Activated naive CD4-positive, alpha-beta T cell treated with anti-CD3 and anti-CD28 coated beads, Interleukin-2, amount 50 U/mL, for 24 hours (primary cell): ENCODE measurements at regions not wholly inside any gene's neighbourhood (a gene's known extent, or its start where the extent isn't known, plus 50 kb on each side); places are given as distances from the start of the nearest gene placed in this dataset.

Source experiments
- H3K27ac Mint-ChIP-seq: one replicate; pipeline ENCODE4 v1.8.0; 2021; ENCODE audit warnings: mild to moderate bottlenecking, mixed read lengths
- H3K27me3 Mint-ChIP-seq: one replicate; pipeline ENCODE4 v1.8.0; 2021; ENCODE audit warnings: mixed read lengths
- H3K36me3 Mint-ChIP-seq: one replicate; pipeline ENCODE4 v1.8.0; 2021; ENCODE audit warnings: mixed read lengths
- H3K4me1 Mint-ChIP-seq: one replicate; pipeline ENCODE4 v1.8.0; 2021; ENCODE audit warnings: mixed read lengths
- H3K4me3 Mint-ChIP-seq: one replicate; pipeline ENCODE4 v1.8.0; 2021; ENCODE audit warnings: mild to moderate bottlenecking, mixed read lengths
- H3K9me3 Mint-ChIP-seq: one replicate; pipeline ENCODE4 v1.8.0; 2021; ENCODE audit warnings: mixed read lengths

DNA sequence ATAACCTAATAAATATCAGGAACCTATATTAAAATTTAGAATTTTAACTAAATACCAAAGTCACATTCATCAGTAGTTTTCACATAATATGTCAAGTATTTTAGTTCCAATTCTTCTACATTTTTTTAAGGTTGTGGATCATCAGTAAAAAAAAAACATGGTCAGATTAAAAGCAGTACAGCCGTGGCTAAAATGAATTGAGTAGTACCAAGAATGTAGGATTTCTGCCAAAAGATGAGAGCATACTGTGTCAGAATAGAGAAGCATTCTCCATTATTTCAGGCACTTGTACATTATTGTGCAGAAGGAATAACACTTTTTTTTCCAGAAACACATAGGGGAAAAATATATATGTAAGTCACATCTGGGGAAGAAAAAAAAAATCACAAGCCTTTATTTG is 1176.1 kb downstream of the CDH11 start:
- H3K27me3 Mint-ChIP-seq, result no peaks in the 10 kb centered on the region
- H3K36me3 Mint-ChIP-seq, result no peaks in the 10 kb centered on the region
- peaks cover 15% of the 10 kb centered on the region for H3K9me3 Mint-ChIP-seq
- H3K27ac Mint-ChIP-seq, result no peak overlapping the region
- no peaks in the 10 kb centered on the region for H3K4me1 Mint-ChIP-seq
- no peak overlapping the region for H3K4me3 Mint-ChIP-seq

GRCh38 chr16:63943566-63943965 is 1178.3 kb downstream of the CDH11 start:
- Mint-ChIP-seq H3K27me3 (no peaks in the 10 kb centered on the region), H3K4me3 (no peak overlapping the region), H3K27ac (no peak overlapping the region), H3K36me3 (no peaks in the 10 kb centered on the region), H3K4me1 (no peaks in the 10 kb centered on the region), H3K9me3 (peaks cover 30% of the 10 kb centered on the region)

DNA sequence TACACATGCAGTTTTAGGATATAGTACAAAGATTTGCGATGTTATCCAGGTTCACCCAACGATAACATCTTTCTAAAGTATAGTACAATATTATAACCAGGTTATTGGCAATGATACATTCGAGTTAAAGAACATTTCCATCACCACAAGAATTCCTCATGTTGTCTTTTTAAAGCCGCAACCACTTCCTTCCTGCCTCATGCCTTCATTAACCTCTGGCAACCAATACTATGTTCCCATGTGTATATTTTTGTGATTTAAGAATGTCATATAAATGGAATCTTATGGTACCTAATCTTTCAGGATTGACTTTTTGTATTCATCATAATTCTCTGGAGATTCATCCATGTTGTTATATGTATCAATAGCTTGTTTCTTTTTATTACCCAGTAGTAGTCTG is 1183.2 kb downstream of the CDH11 start:
- Mint-ChIP-seq H3K27ac (no peak overlapping the region), H3K4me1 (no peaks in the 10 kb centered on the region), H3K27me3 (no peaks in the 10 kb centered on the region), H3K36me3 (no peaks in the 10 kb centered on the region), H3K9me3 (peaks cover 25% of the 10 kb centered on the region), H3K4me3 (no peak overlapping the region)

- Mint-ChIP-seq H3K4me3 (no peak overlapping the region), H3K27me3 (no peaks in the 10 kb centered on the region), H3K4me1 (no peaks in the 10 kb centered on the region), H3K27ac (no peak overlapping the region), H3K36me3 (no peaks in the 10 kb centered on the region), H3K9me3 (peaks cover 3% of the 10 kb centered on the region)
Measured at GRCh38 chr16:63933841-63934240, 1188.0 kb downstream of the CDH11 start.

- peaks cover 23% of the 10 kb centered on the region for H3K9me3 Mint-ChIP-seq
- no peaks in the 10 kb centered on the region for H3K36me3 Mint-ChIP-seq
- no peaks in the 10 kb centered on the region for H3K27me3 Mint-ChIP-seq
- H3K27ac Mint-ChIP-seq, result no peak overlapping the region
- H3K4me3 Mint-ChIP-seq, result no peak overlapping the region
- H3K4me1 Mint-ChIP-seq, result no peaks in the 10 kb centered on the region
Measured at GRCh38 chr16:63928421-63928820, 1193.4 kb downstream of the CDH11 start.

- H3K27ac Mint-ChIP-seq, result no peak overlapping the region
- no peaks in the 10 kb centered on the region for H3K27me3 Mint-ChIP-seq
- H3K9me3 Mint-ChIP-seq, result peaks cover 23% of the 10 kb centered on the region
- H3K36me3 Mint-ChIP-seq, result no peaks in the 10 kb centered on the region
- H3K4me1 Mint-ChIP-seq, result no peaks in the 10 kb centered on the region
- H3K4me3 Mint-ChIP-seq, result no peak overlapping the region
Measured at GRCh38 chr16:63925221-63925620, 1196.6 kb downstream of the CDH11 start.

DNA sequence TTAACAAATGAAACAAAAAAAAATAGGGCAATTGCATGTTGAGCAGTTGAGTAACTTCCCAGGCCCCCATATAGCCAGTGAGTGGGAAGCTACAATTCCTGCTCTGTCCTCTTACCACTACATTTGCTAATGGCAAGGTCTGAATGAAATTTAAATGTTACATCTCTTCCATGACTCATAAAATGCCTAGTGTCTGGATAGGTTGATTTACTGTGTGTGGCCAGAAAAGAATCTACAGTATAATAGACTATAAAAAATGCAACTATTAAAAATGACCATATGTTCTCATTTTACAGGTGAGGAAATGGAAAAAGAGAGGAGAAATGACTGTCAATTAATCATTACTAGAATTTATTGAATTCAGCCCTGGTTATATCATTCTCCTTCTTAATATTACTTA is 1199.3 kb downstream of the CDH11 start:
- Mint-ChIP-seq H3K4me3 (no peak overlapping the region), H3K4me1 (no peaks in the 10 kb centered on the region), H3K9me3 (peaks cover 26% of the 10 kb centered on the region), H3K27ac (no peak overlapping the region), H3K36me3 (peaks cover 2% of the 10 kb centered on the region), H3K27me3 (no peaks in the 10 kb centered on the region)

DNA sequence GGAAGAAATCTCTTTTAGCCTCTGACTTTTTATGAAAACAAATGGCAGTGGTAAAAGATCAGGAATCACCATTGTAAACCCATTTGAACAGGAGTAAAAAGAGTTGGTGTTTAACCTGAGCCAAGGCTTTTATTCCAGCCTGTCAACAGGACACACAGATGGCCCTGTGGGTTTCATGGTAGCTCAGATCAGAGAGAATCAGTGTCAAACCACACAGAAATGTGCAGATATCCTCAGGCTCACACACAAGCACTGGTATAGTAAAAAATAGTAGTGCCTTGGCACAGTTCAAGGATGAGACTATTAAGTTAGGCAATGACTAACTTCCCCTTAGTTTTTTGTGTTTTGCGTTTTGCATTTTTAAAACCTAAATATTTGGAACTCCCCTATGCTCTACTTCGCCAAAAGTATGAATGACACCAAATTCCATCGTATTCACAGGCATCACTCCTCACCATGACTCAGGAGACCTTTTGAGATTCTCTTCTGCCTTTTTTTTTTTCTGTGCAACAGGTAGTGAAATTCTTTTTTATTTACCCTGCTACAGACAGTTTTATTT is 1200.0 kb downstream of the CDH11 start:
- Mint-ChIP-seq H3K4me1 (no peaks in the 10 kb centered on the region), H3K27ac (no peak overlapping the region), H3K27me3 (no peaks in the 10 kb centered on the region), H3K9me3 (peaks cover 31% of the 10 kb centered on the region), H3K4me3 (no peak overlapping the region), H3K36me3 (peaks cover 2% of the 10 kb centered on the region)

DNA sequence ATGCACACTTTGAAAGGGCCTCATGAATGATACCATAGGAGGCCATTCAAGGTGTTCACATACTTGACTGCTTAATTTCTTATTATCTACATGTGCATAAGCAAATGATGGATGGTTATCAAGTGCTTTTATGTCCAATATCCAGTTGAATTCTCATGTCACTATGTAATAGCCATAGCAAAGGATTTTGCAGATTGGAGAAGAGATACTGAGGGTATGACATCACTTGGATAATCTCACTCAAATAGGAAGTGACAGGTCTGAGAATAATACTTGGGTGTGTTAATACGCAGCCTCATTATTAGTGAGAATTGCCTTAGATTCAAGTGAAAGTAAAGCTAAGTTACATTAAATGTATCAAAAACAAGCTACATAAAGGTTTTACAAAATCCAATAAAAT is 1208.6 kb downstream of the CDH11 start:
- Mint-ChIP-seq H3K4me1 (no peaks in the 10 kb centered on the region), H3K9me3 (peaks cover 21% of the 10 kb centered on the region), H3K36me3 (no peaks in the 10 kb centered on the region), H3K27me3 (no peaks in the 10 kb centered on the region), H3K4me3 (no peak overlapping the region), H3K27ac (no peak overlapping the region)

- Mint-ChIP-seq H3K27me3 (no peaks in the 10 kb centered on the region), H3K27ac (no peak overlapping the region), H3K36me3 (no peaks in the 10 kb centered on the region), H3K9me3 (peaks cover 19% of the 10 kb centered on the region), H3K4me1 (no peaks in the 10 kb centered on the region), H3K4me3 (no peak overlapping the region)
Measured at GRCh38 chr16:63907251-63907650, 1214.6 kb downstream of the CDH11 start.

GRCh38 chr16:63904930-63905329 is 1216.9 kb downstream of the CDH11 start:
- Mint-ChIP-seq H3K27ac (no peak overlapping the region), H3K9me3 (peaks cover 14% of the 10 kb centered on the region), H3K36me3 (no peaks in the 10 kb centered on the region), H3K4me3 (no peak overlapping the region), H3K4me1 (no peaks in the 10 kb centered on the region), H3K27me3 (no peaks in the 10 kb centered on the region)

DNA sequence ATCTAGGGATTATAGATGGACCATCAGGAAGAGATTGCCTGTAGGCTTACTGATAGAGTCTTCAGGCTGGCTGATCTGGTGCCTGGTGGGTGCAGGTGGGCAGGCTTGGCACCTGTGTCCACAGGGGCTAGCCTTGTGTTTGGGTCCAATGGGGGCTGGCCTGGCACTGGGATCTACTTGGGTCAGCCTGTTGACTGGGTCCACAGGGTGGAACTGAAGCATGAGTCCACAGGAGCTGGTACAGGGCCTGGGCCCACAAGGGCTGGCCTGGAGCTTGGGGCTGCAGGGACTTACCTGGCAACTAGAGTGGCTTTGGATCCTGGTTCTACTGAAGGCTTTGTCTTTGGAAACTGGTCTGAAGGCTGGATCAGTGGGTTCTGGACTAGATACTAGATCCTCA is 1217.7 kb downstream of the CDH11 start:
- Mint-ChIP-seq H3K27me3 (no peaks in the 10 kb centered on the region), H3K9me3 (peaks cover 14% of the 10 kb centered on the region), H3K27ac (no peak overlapping the region), H3K4me1 (no peaks in the 10 kb centered on the region), H3K4me3 (no peak overlapping the region), H3K36me3 (no peaks in the 10 kb centered on the region)

GRCh38 chr16:63896383-63897109 is 1225.3 kb downstream of the CDH11 start:
- no peaks in the 10 kb centered on the region for H3K36me3 Mint-ChIP-seq
- H3K9me3 Mint-ChIP-seq, result no peaks in the 10 kb centered on the region

GRCh38 chr16:63890723-63891122 is 1231.1 kb downstream of the CDH11 start:
- Mint-ChIP-seq H3K27ac (no peak overlapping the region), H3K36me3 (no peaks in the 10 kb centered on the region), H3K27me3 (no peaks in the 10 kb centered on the region), H3K9me3 (no peaks in the 10 kb centered on the region), H3K4me3 (no peak overlapping the region), H3K4me1 (no peaks in the 10 kb centered on the region)

More at GRCh38 chr16:63896383-63897109, 1225.3 kb downstream of the CDH11 start:
- no peaks in the 10 kb centered on the region for H3K4me1 Mint-ChIP-seq
- no peak overlapping the region for H3K4me3 Mint-ChIP-seq
- H3K27ac Mint-ChIP-seq, result no peak overlapping the region
- no peaks in the 10 kb centered on the region for H3K27me3 Mint-ChIP-seq

DNA sequence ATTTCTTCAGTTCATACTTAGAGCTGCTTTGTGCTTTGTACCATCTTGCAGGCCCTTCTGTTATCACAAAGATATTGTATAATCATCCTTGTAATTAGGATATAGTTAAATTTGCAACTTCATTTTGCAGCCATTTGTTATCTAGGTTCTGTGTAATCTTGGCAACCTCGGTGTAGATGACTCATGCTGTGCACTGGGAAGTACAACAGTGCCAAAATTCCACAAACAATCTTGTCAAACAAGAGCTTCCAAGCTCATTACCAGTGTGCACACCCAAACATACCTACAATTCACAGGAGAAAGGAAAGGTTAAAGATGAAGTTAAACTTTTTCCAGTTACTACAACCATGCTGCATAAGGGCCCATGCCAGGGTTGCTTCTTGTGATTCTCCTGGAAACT is 1231.8 kb downstream of the CDH11 start:
- Mint-ChIP-seq H3K4me1 (no peaks in the 10 kb centered on the region), H3K27me3 (no peaks in the 10 kb centered on the region), H3K27ac (no peak overlapping the region), H3K4me3 (no peak overlapping the region), H3K36me3 (no peaks in the 10 kb centered on the region), H3K9me3 (no peaks in the 10 kb centered on the region)

DNA sequence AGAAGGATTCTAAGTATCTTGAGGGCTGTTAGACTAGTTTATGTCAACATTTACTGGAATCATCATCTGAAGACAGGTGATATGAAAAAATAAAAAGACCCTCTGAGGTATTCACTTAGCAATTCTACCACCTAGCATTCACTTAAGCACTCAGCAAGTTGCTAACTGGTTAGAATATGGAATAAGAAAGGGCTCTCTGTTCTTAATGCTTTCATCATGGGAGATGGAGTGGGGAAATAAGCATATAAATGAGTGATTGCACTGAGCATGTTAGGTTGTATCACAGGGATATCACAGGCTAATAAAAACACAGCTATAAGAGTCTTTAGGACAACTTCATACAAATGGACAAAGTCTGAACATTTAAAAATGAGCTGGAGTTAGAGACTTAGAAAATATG is 1238.8 kb downstream of the CDH11 start:
- H3K27me3 Mint-ChIP-seq, result no peaks in the 10 kb centered on the region

GRCh38 chr16:63882576-63882975 is 1239.3 kb downstream of the CDH11 start:
- Mint-ChIP-seq H3K4me3 (no peak overlapping the region), H3K36me3 (no peaks in the 10 kb centered on the region), H3K9me3 (peaks cover 15% of the 10 kb centered on the region), H3K4me1 (no peaks in the 10 kb centered on the region), H3K27ac (no peak overlapping the region), H3K27me3 (no peaks in the 10 kb centered on the region)

More for the DNA sequence above, 1238.8 kb downstream of the CDH11 start:
- H3K4me3 Mint-ChIP-seq, result no peak overlapping the region
- H3K36me3 Mint-ChIP-seq, result no peaks in the 10 kb centered on the region
- no peaks in the 10 kb centered on the region for H3K4me1 Mint-ChIP-seq
- H3K9me3 Mint-ChIP-seq, result peaks cover 15% of the 10 kb centered on the region
- no peak overlapping the region for H3K27ac Mint-ChIP-seq
